ENCODE measurements at regions not wholly inside any gene's neighbourhood (a gene's known extent, or its start where the extent isn't known, plus 50 kb on each side); places are given as distances from the start of the nearest gene placed in this dataset.

GRCh38 chr18:43642727-43643330 is 365.5 kb upstream of the SYT4 start:
- DNase-seq = no peak

- DNase-seq = no peak
These were observed 370.7 kb upstream of the SYT4 start for GRCh38 chr18:43648002-43648401.

- no peak for DNase-seq
These were observed 372.5 kb upstream of the SYT4 start for GRCh38 chr18:43649649-43650357.

GRCh38 chr18:43650426-43650825 is 373.1 kb upstream of the SYT4 start:
- DNase-seq = no peak

- no peak for DNase-seq
These were observed 373.8 kb upstream of the SYT4 start for GRCh38 chr18:43651057-43651456.

GRCh38 chr18:43656547-43656946 is 379.3 kb upstream of the SYT4 start:
- DNase-seq = no peak

- no peak for DNase-seq
These were observed 384.3 kb upstream of the SYT4 start for GRCh38 chr18:43661570-43661969.

GRCh38 chr18:43662657-43663056 is 385.4 kb upstream of the SYT4 start:
- no peak for DNase-seq

GRCh38 chr18:43663159-43663558 is 385.9 kb upstream of the SYT4 start:
- no peak for DNase-seq

GRCh38 chr18:43664487-43665008 is 387.3 kb upstream of the SYT4 start:
- no peak for DNase-seq

GRCh38 chr18:43665105-43665788 is 388.0 kb upstream of the SYT4 start:
- no peak for DNase-seq

- no peak for DNase-seq
These were observed 391.6 kb upstream of the SYT4 start for GRCh38 chr18:43668866-43669265.

GRCh38 chr18:43671431-43671830 is 394.1 kb upstream of the SYT4 start:
- no peak for DNase-seq

GRCh38 chr18:43680096-43680495 is 402.8 kb upstream of the SYT4 start:
- DNase-seq = no peak

GRCh38 chr18:43681661-43682060 is 404.4 kb upstream of the SYT4 start:
- no peak for DNase-seq

- DNase-seq = no peak
These were observed 404.9 kb upstream of the SYT4 start for GRCh38 chr18:43682196-43682595.

- DNase-seq = no peak
These were observed 409.4 kb upstream of the SYT4 start for GRCh38 chr18:43686709-43687108.

- DNase-seq = no peak
These were observed 414.9 kb upstream of the SYT4 start for GRCh38 chr18:43692099-43692690.

- no peak for DNase-seq
These were observed 425.1 kb upstream of the SYT4 start for GRCh38 chr18:43702399-43702798.

GRCh38 chr18:43703050-43703449 is 425.8 kb upstream of the SYT4 start:
- DNase-seq = no peak

GRCh38 chr18:43705850-43706249 is 428.6 kb upstream of the SYT4 start:
- no peak for DNase-seq

GRCh38 chr18:43710135-43710534 is 432.8 kb upstream of the SYT4 start:
- DNase-seq = no peak
